SK-N-SH treated with all-trans-retinoic acid at 6 μM for 48 hours (cell line): ENCODE measurements at regions not wholly inside any gene's neighbourhood (a gene's known extent, or its start where the extent isn't known, plus 50 kb on each side); places are given as distances from the start of the nearest gene placed in this dataset.

Source experiments
- ATAC-seq: fragments of 200-7000 bp; cut with Tn5 transposase; 3 replicates; pipeline ENCODE4 v1.9.1; 2020; ENCODE audit warnings: mild to moderate bottlenecking, moderate library complexity
- ARNTL ChIP-seq: fragments of 450-650 bp; formaldehyde crosslinking; IDR thresholded peaks from 2 replicates; pipeline ENCODE4 v1.5.0; 2020; ENCODE audit warnings: low read depth, mild to moderate bottlenecking, moderate library complexity, borderline replicate concordance
- BACH2 ChIP-seq: fragments of 250-450 bp; sonication (Bioruptor Pico); IDR thresholded peaks from 2 replicates; pipeline ENCODE4 v1.9.0; 2021; ENCODE audit warnings: mild to moderate bottlenecking, borderline replicate concordance
- CSDC2 ChIP-seq: fragments of 250-450 bp; sonication (Bioruptor Pico); IDR thresholded peaks from 2 replicates; pipeline ENCODE4 v1.5.0; 2020; ENCODE audit warnings: mild to moderate bottlenecking, moderate library complexity
- ESRRG ChIP-seq: fragments of 250-450 bp; sonication (Bioruptor Pico); IDR thresholded peaks from 2 replicates; pipeline ENCODE4 v1.6.1; 2021; ENCODE audit warnings: mild to moderate bottlenecking
- GLIS3 ChIP-seq: fragments of 250-450 bp; sonication (Bioruptor Pico); IDR thresholded peaks from 2 replicates; pipeline ENCODE4 v1.5.0; 2020; ENCODE audit warnings: mild to moderate bottlenecking, moderate library complexity
- ISL1 ChIP-seq: fragments of 250-450 bp; sonication (Bioruptor Pico); IDR thresholded peaks from 2 replicates; pipeline ENCODE4 v2.1.2; 2022; ENCODE audit warnings: mild to moderate bottlenecking, moderate library complexity
- OSR1 ChIP-seq: fragments of 250-450 bp; sonication (Bioruptor Pico); IDR thresholded peaks from 2 replicates; pipeline ENCODE4 v1.8.0; 2022; ENCODE audit warnings: moderate library complexity, mild to moderate bottlenecking, inconsistent platforms
- PATZ1 ChIP-seq: fragments of 250-450 bp; sonication (Bioruptor Pico); IDR thresholded peaks from 2 replicates; pipeline ENCODE4 v1.8.0; 2020; ENCODE audit warnings: mild to moderate bottlenecking, moderate library complexity, borderline replicate concordance
- POU6F1 ChIP-seq: fragments of 250-450 bp; sonication (Bioruptor Pico); IDR thresholded peaks from 2 replicates; pipeline ENCODE4 v1.8.0; 2021; ENCODE audit warnings: low read depth, mild to moderate bottlenecking, moderate library complexity, borderline replicate concordance
- PPARA ChIP-seq: fragments of 250-450 bp; sonication (Bioruptor Pico); IDR thresholded peaks from 2 replicates; pipeline ENCODE4 v1.5.0; 2020; ENCODE audit warnings: mild to moderate bottlenecking, borderline replicate concordance
- RARB ChIP-seq: fragments of 250-450 bp; sonication (Bioruptor Pico); IDR thresholded peaks from 2 replicates; pipeline ENCODE4 v1.8.0; 2021; ENCODE audit warnings: mild to moderate bottlenecking, moderate library complexity
- SNAI2 ChIP-seq: fragments of 250-450 bp; sonication (Bioruptor Pico); IDR thresholded peaks from 2 replicates; pipeline ENCODE4 v1.5.0; 2020; ENCODE audit warnings: mild to moderate bottlenecking, moderate library complexity
- TCF4 ChIP-seq: fragments of 250-450 bp; sonication (Bioruptor Pico); IDR thresholded peaks from 2 replicates; pipeline ENCODE4 v1.8.0; 2021; ENCODE audit warnings: mild to moderate bottlenecking, moderate library complexity, borderline replicate concordance
- TOX ChIP-seq: fragments of 250-450 bp; sonication (Bioruptor Pico); IDR thresholded peaks from 2 replicates; pipeline ENCODE4 v1.8.0; 2021; ENCODE audit warnings: mild to moderate bottlenecking, moderate library complexity, borderline replicate concordance
- ZC3H10 ChIP-seq: fragments of 250-450 bp; sonication (Bioruptor Pico); IDR thresholded peaks from 2 replicates; pipeline ENCODE4 v1.5.1; 2021; ENCODE audit warnings: mild to moderate bottlenecking, moderate library complexity
- ZFP3 ChIP-seq: fragments of 250-450 bp; sonication (Bioruptor Pico); IDR thresholded peaks from 2 replicates; pipeline ENCODE4 v1.5.0; 2020; ENCODE audit warnings: mild to moderate bottlenecking, moderate library complexity
- ZFP30 ChIP-seq: fragments of 450-650 bp; formaldehyde crosslinking; IDR thresholded peaks from 2 replicates; pipeline ENCODE4 v1.5.0; 2022; ENCODE audit warnings: mild to moderate bottlenecking, moderate library complexity
- ZNF565 ChIP-seq: fragments of 450-650 bp; formaldehyde crosslinking; conservative IDR thresholded peaks from 2 replicates; pipeline ENCODE4 v1.5.0; 2020; ENCODE audit warnings: low read depth, mild to moderate bottlenecking, moderate library complexity
- ZNF70 ChIP-seq: fragments of 450-650 bp; formaldehyde crosslinking; IDR thresholded peaks from 2 replicates; pipeline ENCODE4 v1.5.0; 2020; ENCODE audit warnings: mild to moderate bottlenecking, moderate library complexity
- ZNF8 ChIP-seq: fragments of 450-650 bp; formaldehyde crosslinking; IDR thresholded peaks from 2 replicates; pipeline ENCODE4 v1.5.0; 2020; ENCODE audit warnings: mild to moderate bottlenecking, moderate library complexity
- TF ChIP-seq, protein P1 (sequence below): fragments of 250-450 bp; sonication (Bioruptor Pico); IDR thresholded peaks from 2 replicates; pipeline ENCODE4 v1.5.1; 2020; ENCODE audit warnings: low read depth, mild to moderate bottlenecking, moderate library complexity
- TF ChIP-seq, protein P2 (sequence below): fragments of 250-450 bp; sonication (Bioruptor Pico); IDR thresholded peaks from 2 replicates; pipeline ENCODE4 v1.5.0; 2020; ENCODE audit warnings: mild to moderate bottlenecking, moderate library complexity
- TF ChIP-seq, protein P3 (sequence below): fragments of 250-450 bp; sonication (Bioruptor Pico); IDR thresholded peaks from 2 replicates; pipeline ENCODE4 v1.5.1; 2021; ENCODE audit warnings: mild to moderate bottlenecking, moderate library complexity

GRCh38 chr15:31217067-31217466, 109.6 kb upstream of the KLF13 start:
- TF ChIP-seq OSR1 (CRISPR knock-in tag) = no peak
- TF ChIP-seq ZC3H10 (CRISPR knock-in tag) = no peak
- no peak for TF ChIP-seq ZNF70 (CRISPR knock-in tag)
- no peak for TF ChIP-seq ZFP3
- TF ChIP-seq PPARA (CRISPR knock-in tag) = no peak
- TF ChIP-seq CSDC2 (CRISPR knock-in tag) = no peak
- no peak for TF ChIP-seq ZNF565 (CRISPR knock-in tag)
- no peak for TF ChIP-seq ESRRG (CRISPR knock-in tag)
- TF ChIP-seq TOX (CRISPR knock-in tag) = no peak
- no peak for TF ChIP-seq ISL1 (CRISPR knock-in tag)
- TF ChIP-seq, protein P1, sequence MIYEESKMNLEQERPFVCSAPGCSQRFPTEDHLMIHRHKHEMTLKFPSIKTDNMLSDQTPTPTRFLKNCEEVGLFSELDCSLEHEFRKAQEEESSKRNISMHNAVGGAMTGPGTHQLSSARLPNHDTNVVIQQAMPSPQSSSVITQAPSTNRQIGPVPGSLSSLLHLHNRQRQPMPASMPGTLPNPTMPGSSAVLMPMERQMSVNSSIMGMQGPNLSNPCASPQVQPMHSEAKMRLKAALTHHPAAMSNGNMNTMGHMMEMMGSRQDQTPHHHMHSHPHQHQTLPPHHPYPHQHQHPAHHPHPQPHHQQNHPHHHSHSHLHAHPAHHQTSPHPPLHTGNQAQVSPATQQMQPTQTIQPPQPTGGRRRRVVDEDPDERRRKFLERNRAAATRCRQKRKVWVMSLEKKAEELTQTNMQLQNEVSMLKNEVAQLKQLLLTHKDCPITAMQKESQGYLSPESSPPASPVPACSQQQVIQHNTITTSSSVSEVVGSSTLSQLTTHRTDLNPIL (CRISPR knock-in tag) = no peak
- TF ChIP-seq, protein P2, sequence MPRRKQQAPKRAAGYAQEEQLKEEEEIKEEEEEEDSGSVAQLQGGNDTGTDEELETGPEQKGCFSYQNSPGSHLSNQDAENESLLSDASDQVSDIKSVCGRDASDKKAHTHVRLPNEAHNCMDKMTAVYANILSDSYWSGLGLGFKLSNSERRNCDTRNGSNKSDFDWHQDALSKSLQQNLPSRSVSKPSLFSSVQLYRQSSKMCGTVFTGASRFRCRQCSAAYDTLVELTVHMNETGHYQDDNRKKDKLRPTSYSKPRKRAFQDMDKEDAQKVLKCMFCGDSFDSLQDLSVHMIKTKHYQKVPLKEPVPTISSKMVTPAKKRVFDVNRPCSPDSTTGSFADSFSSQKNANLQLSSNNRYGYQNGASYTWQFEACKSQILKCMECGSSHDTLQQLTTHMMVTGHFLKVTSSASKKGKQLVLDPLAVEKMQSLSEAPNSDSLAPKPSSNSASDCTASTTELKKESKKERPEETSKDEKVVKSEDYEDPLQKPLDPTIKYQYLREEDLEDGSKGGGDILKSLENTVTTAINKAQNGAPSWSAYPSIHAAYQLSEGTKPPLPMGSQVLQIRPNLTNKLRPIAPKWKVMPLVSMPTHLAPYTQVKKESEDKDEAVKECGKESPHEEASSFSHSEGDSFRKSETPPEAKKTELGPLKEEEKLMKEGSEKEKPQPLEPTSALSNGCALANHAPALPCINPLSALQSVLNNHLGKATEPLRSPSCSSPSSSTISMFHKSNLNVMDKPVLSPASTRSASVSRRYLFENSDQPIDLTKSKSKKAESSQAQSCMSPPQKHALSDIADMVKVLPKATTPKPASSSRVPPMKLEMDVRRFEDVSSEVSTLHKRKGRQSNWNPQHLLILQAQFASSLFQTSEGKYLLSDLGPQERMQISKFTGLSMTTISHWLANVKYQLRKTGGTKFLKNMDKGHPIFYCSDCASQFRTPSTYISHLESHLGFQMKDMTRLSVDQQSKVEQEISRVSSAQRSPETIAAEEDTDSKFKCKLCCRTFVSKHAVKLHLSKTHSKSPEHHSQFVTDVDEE (CRISPR knock-in tag) = no peak
- no peak for ATAC-seq

DNA sequence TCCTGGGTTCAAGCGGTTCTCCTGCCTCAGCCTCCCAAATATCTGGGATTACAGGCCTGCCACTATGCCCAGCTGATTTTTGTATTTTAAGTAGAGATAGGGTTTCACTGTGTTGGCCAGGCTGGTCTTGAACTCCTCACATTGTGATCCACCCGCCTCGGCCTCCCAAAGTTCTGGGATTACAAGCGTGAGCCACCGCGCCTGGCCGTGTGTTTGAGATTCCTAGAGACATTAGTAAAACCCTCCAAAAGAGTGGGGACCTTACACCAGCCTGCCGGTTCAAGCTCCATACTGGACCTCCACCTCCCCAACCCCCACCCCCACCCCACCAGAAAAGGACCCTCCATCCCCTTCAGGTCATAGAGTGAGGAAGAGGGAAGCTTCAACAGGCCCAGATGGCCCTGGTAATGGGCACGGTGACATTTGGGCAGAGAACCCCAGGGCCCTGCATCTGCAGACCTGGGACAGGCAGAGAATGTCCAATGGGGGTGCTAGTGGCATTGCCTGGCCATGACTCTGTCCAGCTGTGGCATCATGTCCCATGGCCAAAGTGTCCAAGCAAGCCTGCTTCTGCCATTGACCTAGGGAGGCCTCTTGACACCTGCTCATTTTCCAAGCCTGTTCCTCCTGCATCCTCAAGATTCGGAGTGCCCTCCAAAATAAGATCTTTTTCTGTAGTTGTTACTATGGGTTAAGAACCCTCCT, 108.9 kb upstream of the KLF13 start:
- ATAC-seq = no peak
- no peak for TF ChIP-seq PATZ1
- no peak for TF ChIP-seq RARB (CRISPR knock-in tag)
- no peak for TF ChIP-seq ZNF70 (CRISPR knock-in tag)
- no peak for TF ChIP-seq TOX (CRISPR knock-in tag)
- no peak for TF ChIP-seq POU6F1
- TF ChIP-seq ISL1 (CRISPR knock-in tag) = no peak
- no peak for TF ChIP-seq PPARA (CRISPR knock-in tag)
- no peak for TF ChIP-seq BACH2 (CRISPR knock-in tag)
- no peak for TF ChIP-seq ESRRG (CRISPR knock-in tag)
- no peak for TF ChIP-seq SNAI2 (CRISPR knock-in tag)
- no peak for TF ChIP-seq ZFP30 (CRISPR knock-in tag)
- no peak for TF ChIP-seq ARNTL
- no peak for TF ChIP-seq ZNF8
- TF ChIP-seq ZFP3 = no peak
- no peak for TF ChIP-seq TCF4 (CRISPR knock-in tag)
- TF ChIP-seq GLIS3 (CRISPR knock-in tag) = no peak
- TF ChIP-seq, protein P3, sequence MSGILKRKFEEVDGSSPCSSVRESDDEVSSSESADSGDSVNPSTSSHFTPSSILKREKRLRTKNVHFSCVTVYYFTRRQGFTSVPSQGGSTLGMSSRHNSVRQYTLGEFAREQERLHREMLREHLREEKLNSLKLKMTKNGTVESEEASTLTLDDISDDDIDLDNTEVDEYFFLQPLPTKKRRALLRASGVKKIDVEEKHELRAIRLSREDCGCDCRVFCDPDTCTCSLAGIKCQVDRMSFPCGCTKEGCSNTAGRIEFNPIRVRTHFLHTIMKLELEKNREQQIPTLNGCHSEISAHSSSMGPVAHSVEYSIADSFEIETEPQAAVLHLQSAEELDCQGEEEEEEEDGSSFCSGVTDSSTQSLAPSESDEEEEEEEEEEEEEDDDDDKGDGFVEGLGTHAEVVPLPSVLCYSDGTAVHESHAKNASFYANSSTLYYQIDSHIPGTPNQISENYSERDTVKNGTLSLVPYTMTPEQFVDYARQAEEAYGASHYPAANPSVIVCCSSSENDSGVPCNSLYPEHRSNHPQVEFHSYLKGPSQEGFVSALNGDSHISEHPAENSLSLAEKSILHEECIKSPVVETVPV (CRISPR knock-in tag) = no peak
